Smooth muscle cell (in vitro differentiated cells): ENCODE measurements at regions not wholly inside any gene's neighbourhood (a gene's known extent, or its start where the extent isn't known, plus 50 kb on each side); places are given as distances from the start of the nearest gene placed in this dataset.
A peak's percentile ranks its signal among the peaks of the same experiment; 100 is the strongest.

Source experiments
- DNase-seq: peaks from one replicate; lab custom pipeline; 2025; ENCODE audit not compliant: unreplicated experiment; lab: John Stamatoyannopoulos, UW
- H2AFZ ChIP-seq: fragments of 200-600 bp; sonication (generic); 2 replicates; pipeline ENCODE4 v1.6.0; 2016; ENCODE audit warnings: antibody characterized with exemption, low read depth, mild to moderate bottlenecking
- H3F3A ChIP-seq: fragments of 200-600 bp; sonication (generic); 2 replicates; pipeline ENCODE4 v1.6.0; 2017; ENCODE audit warnings: antibody characterized with exemption, low read depth
- H3K27ac ChIP-seq: fragments of 200-600 bp; sonication (generic); 2 replicates; pipeline ENCODE4 v1.5.1; 2016; ENCODE audit warnings: low read depth, mild to moderate bottlenecking
- H3K27me3 ChIP-seq: fragments of 200-600 bp; sonication (generic); 2 replicates; pipeline ENCODE4 v1.6.1; 2016; ENCODE audit warnings: low read depth, mild to moderate bottlenecking
- H3K36me3 ChIP-seq: fragments of 200-600 bp; sonication (generic); 2 replicates; pipeline ENCODE4 v1.5.1; 2016; ENCODE audit warnings: low read depth
- H3K4me1 ChIP-seq: fragments of 200-600 bp; sonication (generic); 2 replicates; pipeline ENCODE4 v1.5.1; 2016; ENCODE audit warnings: low read depth
- H3K4me2 ChIP-seq: fragments of 200-600 bp; sonication (generic); 2 replicates; pipeline ENCODE4 v1.6.0; 2016; ENCODE audit warnings: mild to moderate bottlenecking
- H3K4me3 ChIP-seq: fragments of 200-600 bp; sonication (generic); 2 replicates; pipeline ENCODE4 v1.5.1; 2016; ENCODE audit warnings: mild to moderate bottlenecking
- H3K79me2 ChIP-seq: fragments of 200-600 bp; sonication (generic); 2 replicates; pipeline ENCODE4 v1.6.0; 2016; ENCODE audit warnings: low read depth, mild to moderate bottlenecking
- H3K9ac ChIP-seq: fragments of 200-600 bp; sonication (generic); 2 replicates; pipeline ENCODE4 v1.6.0; 2016; ENCODE audit warnings: low read depth
- H3K9me3 ChIP-seq: fragments of 200-600 bp; sonication (generic); replicated peaks from 2 replicates; pipeline ENCODE4 v1.5.1; 2016; ENCODE audit warnings: low read depth
- H4K20me1 ChIP-seq: fragments of 200-600 bp; sonication (generic); 2 replicates; pipeline ENCODE4 v1.6.0; 2016; ENCODE audit warnings: low read depth
- CTCF ChIP-seq: fragments of 200-600 bp; sonication (generic); IDR thresholded peaks from 2 replicates; pipeline ENCODE4 v1.5.1; 2017; ENCODE audit warnings: borderline replicate concordance, mild to moderate bottlenecking, antibody characterized with exemption; ENCODE audit not compliant: insufficient read depth, poor library complexity, severe bottlenecking
- WGBS: methylation state at CpG from one replicate; pipeline ENCODE4 v1.1.7; 2016; ENCODE audit warnings: low lambda C conversion rate; 5-methylcytosine and 5-hydroxymethylcytosine counted together

- no peak overlapping the region for H3K4me3 ChIP-seq
- no peaks in the 10 kb centered on the region for H3K27me3 ChIP-seq
- H3K4me2 ChIP-seq, result no peak overlapping the region
- WGBS, result 88% methylated on average over 1 of the region's 1 CpG
- H3K9me3 ChIP-seq, result peaks cover 4% of the 10 kb centered on the region
- H3K4me1 ChIP-seq, result no peaks in the 10 kb centered on the region
- no peaks in the 10 kb centered on the region for H3F3A ChIP-seq
- H2AFZ ChIP-seq, result no peak overlapping the region
- no peaks in the 10 kb centered on the region for H3K79me2 ChIP-seq
- H3K9ac ChIP-seq, result no peak overlapping the region
- no peak for TF ChIP-seq CTCF
- H3K36me3 ChIP-seq, result no peaks in the 10 kb centered on the region
- no peaks in the 10 kb centered on the region for H4K20me1 ChIP-seq
- no peak overlapping the region for H3K27ac ChIP-seq
- DNase-seq, result no peak
Measured at GRCh38 chr7:53252539-53252938, 217.1 kb downstream of the POM121L12 start.

GRCh38 chr7:53272081-53272480, 236.6 kb downstream of the POM121L12 start:
- Histone ChIP-seq H2AFZ (peak overlapping the region; percentile 83), H3K9me3 (no peaks in the 10 kb centered on the region), H3K27me3 (no peaks in the 10 kb centered on the region), H3K9ac (no peak overlapping the region), H4K20me1 (no peaks in the 10 kb centered on the region), H3F3A (no peaks in the 10 kb centered on the region), H3K4me3 (no peak overlapping the region), H3K36me3 (no peaks in the 10 kb centered on the region), H3K4me1 (no peaks in the 10 kb centered on the region), H3K79me2 (no peaks in the 10 kb centered on the region), H3K27ac (no peak overlapping the region), H3K4me2 (no peak overlapping the region)
- DNase-seq, result no peak
- TF ChIP-seq CTCF, result no peak
- 51% methylated on average over 4 of the region's 4 CpGs for WGBS

- no peak for TF ChIP-seq CTCF
- no peaks in the 10 kb centered on the region for H3K36me3 ChIP-seq
- no peaks in the 10 kb centered on the region for H3K4me1 ChIP-seq
- H2AFZ ChIP-seq, result no peak overlapping the region
- no peaks in the 10 kb centered on the region for H3K79me2 ChIP-seq
- no peaks in the 10 kb centered on the region for H3F3A ChIP-seq
- no peak overlapping the region for H3K4me2 ChIP-seq
- H3K4me3 ChIP-seq, result no peak overlapping the region
- H3K27me3 ChIP-seq, result no peaks in the 10 kb centered on the region
- H3K9me3 ChIP-seq, result peaks cover 4% of the 10 kb centered on the region
- WGBS, result 57% methylated on average over 5 of the region's 5 CpGs
- no peaks in the 10 kb centered on the region for H4K20me1 ChIP-seq
- no peak overlapping the region for H3K9ac ChIP-seq
- DNase-seq, result no peak
- H3K27ac ChIP-seq, result no peak overlapping the region
Measured at GRCh38 chr7:53281312-53281711, 245.9 kb downstream of the POM121L12 start.

- 85% methylated on average over 4 of the region's 4 CpGs for WGBS
- H3K79me2 ChIP-seq, result no peaks in the 10 kb centered on the region
- H2AFZ ChIP-seq, result no peak overlapping the region
- no peaks in the 10 kb centered on the region for H3K9me3 ChIP-seq
- DNase-seq, result no peak
- no peak for TF ChIP-seq CTCF
- no peaks in the 10 kb centered on the region for H3F3A ChIP-seq
- no peak overlapping the region for H3K4me3 ChIP-seq
- H3K4me1 ChIP-seq, result no peaks in the 10 kb centered on the region
- H3K9ac ChIP-seq, result no peak overlapping the region
- no peak overlapping the region for H3K27ac ChIP-seq
- no peaks in the 10 kb centered on the region for H3K27me3 ChIP-seq
- H3K36me3 ChIP-seq, result no peaks in the 10 kb centered on the region
- H4K20me1 ChIP-seq, result no peaks in the 10 kb centered on the region
- H3K4me2 ChIP-seq, result no peak overlapping the region
Measured at GRCh38 chr7:53292341-53292740, 256.9 kb downstream of the POM121L12 start.
